GM10266 (cell line): ENCODE measurements at regions not wholly inside any gene's neighbourhood (a gene's known extent, or its start where the extent isn't known, plus 50 kb on each side); places are given as distances from the start of the nearest gene placed in this dataset.

Experiments
- DNase-seq: peaks from one replicate; pipeline ENCODE4 v3.0.0; 2012; ENCODE audit errors: extremely low spot score
- CTCF ChIP-seq: IDR thresholded peaks from 2 replicates; pipeline ENCODE4 v1.5.1; 2012; ENCODE audit warnings: mild to moderate bottlenecking, low read depth; ENCODE audit not compliant: control insufficient read depth, insufficient read depth; ENCODE audit errors: missing control alignments

- no peak for DNase-seq
- no peak for TF ChIP-seq CTCF
Measured at GRCh38 chr21:37983336-37984095, 67.3 kb upstream of the KCNJ6 start.

GRCh38 chr21:37984416-37984815, 68.2 kb upstream of the KCNJ6 start:
- no peak for DNase-seq
- no peak for TF ChIP-seq CTCF

- no peak for TF ChIP-seq CTCF
- DNase-seq = no peak
Measured at GRCh38 chr21:37986000-37986399, 69.7 kb upstream of the KCNJ6 start.

- TF ChIP-seq CTCF = no peak
- DNase-seq = no peak
Measured at GRCh38 chr21:37986751-37987399, 70.6 kb upstream of the KCNJ6 start.

DNA sequence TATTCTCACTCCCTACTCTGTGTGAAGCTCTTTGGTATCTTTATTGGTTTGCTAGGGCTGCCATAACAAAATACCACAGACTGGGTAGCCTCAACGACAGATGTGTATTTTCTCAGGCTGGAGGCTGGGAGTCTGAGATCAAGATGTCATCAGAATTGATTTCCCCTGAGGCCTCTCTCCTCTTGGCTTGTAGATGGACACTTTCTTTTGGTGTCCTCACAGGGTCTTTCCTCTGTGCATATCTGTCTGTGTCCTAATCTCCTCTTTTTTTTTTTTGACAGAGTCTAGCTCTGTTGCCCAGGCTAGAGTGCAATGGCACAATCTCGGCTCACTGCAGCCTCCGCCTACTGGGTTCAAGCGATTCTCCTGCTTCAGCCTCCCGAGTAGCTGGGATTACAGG, 71.4 kb upstream of the KCNJ6 start:
- no peak for DNase-seq
- TF ChIP-seq CTCF = no peak

GRCh38 chr21:37993071-37993470, 76.8 kb upstream of the KCNJ6 start:
- no peak for DNase-seq
- TF ChIP-seq CTCF = no peak

- no peak for DNase-seq
- no peak for TF ChIP-seq CTCF
Measured at GRCh38 chr21:37994211-37994610, 78.0 kb upstream of the KCNJ6 start.
